ENCODE measurements at regions not wholly inside any gene's neighbourhood (a gene's known extent, or its start where the extent isn't known, plus 50 kb on each side); places are given as distances from the start of the nearest gene placed in this dataset.

GRCh38 chr13:33494596-33495204 lies 209.1 kb upstream of the STARD13 start:
- TF ChIP-seq, protein P1, sequence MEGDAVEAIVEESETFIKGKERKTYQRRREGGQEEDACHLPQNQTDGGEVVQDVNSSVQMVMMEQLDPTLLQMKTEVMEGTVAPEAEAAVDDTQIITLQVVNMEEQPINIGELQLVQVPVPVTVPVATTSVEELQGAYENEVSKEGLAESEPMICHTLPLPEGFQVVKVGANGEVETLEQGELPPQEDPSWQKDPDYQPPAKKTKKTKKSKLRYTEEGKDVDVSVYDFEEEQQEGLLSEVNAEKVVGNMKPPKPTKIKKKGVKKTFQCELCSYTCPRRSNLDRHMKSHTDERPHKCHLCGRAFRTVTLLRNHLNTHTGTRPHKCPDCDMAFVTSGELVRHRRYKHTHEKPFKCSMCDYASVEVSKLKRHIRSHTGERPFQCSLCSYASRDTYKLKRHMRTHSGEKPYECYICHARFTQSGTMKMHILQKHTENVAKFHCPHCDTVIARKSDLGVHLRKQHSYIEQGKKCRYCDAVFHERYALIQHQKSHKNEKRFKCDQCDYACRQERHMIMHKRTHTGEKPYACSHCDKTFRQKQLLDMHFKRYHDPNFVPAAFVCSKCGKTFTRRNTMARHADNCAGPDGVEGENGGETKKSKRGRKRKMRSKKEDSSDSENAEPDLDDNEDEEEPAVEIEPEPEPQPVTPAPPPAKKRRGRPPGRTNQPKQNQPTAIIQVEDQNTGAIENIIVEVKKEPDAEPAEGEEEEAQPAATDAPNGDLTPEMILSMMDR (IDR thresholded peaks at IDR 0.05): no peak
- no peak for TF ChIP-seq POLR2A (IDR thresholded peaks at IDR 0.05)

All from uterus (tissue), 2 donors.